ENCODE measurements at regions not wholly inside any gene's neighbourhood (a gene's known extent, or its start where the extent isn't known, plus 50 kb on each side); places are given as distances from the start of the nearest gene placed in this dataset.

DNA sequence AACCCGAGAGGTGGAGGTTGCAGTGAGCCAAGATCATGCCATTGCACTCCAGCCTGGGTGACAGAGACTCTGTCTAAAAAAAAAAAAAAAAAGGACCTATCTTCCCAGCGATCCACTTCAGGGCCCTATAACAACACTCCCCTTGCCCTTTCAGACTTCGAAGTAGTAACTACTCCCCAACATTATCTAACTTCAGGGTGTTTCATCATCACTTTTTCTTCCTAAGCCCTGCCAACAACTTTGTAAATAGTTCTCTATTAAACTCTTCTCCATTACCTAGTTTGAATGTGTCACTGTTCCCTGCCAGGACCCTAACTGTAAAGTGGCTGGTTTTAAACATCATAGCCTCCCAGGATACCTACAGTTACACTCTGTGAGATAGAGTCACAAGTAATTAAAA is 220.8 kb downstream of the BTG1 start:
- TF ChIP-seq CTCF (IDR thresholded peaks at IDR 0.05) (no peak), POLR2A (IDR thresholded peaks at IDR 0.05) (no peak)

Data from right lobe of liver (tissue), 4 donors.